HT-29 (cell line): ENCODE measurements at regions not wholly inside any gene's neighbourhood (a gene's known extent, or its start where the extent isn't known, plus 50 kb on each side); places are given as distances from the start of the nearest gene placed in this dataset.
"Not testable (repeated sequence)": the region's sequence is repeated elsewhere in the genome, so short reads cannot be mapped to it uniquely, and the experiment has no call there.

Experiments
- DNase-seq: peaks from one replicate; pipeline ENCODE4 v3.0.0-alpha.2; 2015; ENCODE audit warnings: low spot score

DNA sequence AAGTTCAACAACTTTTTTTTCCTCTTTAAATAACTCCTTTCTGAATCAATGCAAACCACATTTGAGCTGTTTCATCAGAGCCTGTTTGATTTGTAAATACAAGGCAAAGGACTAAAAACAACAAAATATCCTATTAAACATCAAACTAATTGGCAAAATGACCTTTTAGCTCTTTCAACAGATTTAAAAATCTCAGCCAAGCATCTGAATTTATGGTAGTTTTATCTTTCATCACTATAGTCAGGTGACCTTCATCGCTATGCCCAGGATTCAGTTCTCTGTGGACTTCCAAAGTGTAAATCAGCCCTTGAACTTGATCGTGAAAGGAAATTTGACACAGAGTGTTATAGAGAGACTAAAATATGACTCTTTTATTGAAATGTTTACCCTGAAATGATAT, 1554.5 kb upstream of the FLRT2 start:
- no peak for DNase-seq

GRCh38 chr14:83975841-83976770, 1553.8 kb upstream of the FLRT2 start:
- no peak for DNase-seq

- DNase-seq: no peak
Measured at GRCh38 chr14:83977583-83977982, 1552.4 kb upstream of the FLRT2 start.

GRCh38 chr14:83981676-83982258, 1548.2 kb upstream of the FLRT2 start:
- not testable (repeated sequence) for DNase-seq

- no peak for DNase-seq
Measured at GRCh38 chr14:83988275-83988674, 1541.7 kb upstream of the FLRT2 start.

DNA sequence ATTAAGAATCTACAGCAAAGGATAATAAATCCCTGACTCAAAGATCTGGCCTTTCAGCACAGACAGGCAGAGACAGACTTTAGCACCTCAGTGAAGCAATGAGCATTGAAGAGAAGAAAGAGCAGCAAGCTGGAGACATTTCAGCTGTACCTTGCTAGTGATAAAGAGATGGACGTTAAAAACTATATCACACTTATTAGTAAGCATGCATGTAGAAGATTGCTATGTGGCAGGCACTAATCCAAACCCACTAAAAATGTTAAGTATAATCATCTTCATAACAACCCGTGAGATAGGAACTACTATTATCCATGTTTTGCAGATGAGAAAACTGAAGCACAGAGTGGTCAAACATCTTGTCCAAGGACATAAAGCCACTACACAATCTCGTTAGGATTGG, 1538.3 kb upstream of the FLRT2 start:
- DNase-seq: no peak

DNA sequence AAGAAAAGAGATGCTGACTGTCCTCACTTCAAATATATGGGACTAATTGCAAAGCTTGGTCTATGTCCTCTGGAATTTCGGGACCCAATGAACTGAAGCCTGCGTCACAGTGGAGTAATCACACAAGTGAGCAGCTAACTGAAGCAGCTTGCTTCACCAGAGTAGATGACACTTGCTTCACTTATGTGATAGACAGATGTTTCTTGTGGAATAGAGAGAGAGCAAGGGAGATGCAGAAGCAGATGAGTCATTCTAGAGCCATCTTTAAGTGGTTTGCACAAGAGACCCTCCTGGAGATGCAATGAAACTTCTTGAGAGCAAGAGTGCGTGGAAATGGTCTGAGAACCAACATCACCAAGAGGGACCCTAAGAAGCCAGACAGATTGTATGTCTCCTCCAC, 1537.1 kb upstream of the FLRT2 start:
- DNase-seq: no peak

GRCh38 chr14:83993545-83993944, 1536.4 kb upstream of the FLRT2 start:
- no peak for DNase-seq

DNA sequence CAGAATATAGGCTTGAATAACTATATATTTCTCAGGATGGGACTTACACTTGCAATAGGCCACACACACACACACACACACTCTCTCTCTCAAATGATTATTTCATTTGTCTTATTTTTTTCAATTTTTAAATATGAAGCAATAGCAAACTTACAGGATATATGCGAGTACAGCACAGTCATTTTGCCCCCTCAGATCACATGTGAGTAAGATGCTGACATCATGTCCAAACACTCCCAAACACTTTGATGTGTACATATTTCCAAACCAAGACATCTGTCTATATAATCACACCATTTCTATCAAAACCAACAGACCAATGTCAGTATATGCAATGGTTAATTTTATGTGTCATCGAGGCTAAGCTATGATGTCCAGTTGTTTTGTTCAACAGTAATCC, 1535.9 kb upstream of the FLRT2 start:
- no peak for DNase-seq

- DNase-seq: no peak
Measured at GRCh38 chr14:84001023-84001422, 1528.9 kb upstream of the FLRT2 start.

DNA sequence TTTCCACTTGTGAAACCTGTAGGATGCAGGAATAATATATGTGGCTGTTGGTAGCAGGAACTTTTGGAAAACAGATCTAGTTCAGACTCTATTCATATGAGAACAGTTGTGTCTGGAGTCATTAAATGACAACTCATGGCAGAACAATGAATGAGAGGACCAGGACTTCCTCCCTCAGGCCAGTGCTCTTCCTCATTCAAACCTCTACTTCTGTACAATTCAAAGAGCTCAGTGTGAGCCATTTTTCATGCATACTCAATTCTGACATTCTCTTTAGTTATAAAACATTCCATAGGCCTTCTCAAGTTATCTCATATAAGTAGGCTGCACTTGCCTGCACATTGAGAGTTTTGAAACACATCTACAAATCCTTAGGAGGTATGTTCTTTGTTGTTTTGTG, 1526.6 kb upstream of the FLRT2 start:
- DNase-seq: no peak

GRCh38 chr14:84006643-84007155, 1523.2 kb upstream of the FLRT2 start:
- no peak for DNase-seq

DNA sequence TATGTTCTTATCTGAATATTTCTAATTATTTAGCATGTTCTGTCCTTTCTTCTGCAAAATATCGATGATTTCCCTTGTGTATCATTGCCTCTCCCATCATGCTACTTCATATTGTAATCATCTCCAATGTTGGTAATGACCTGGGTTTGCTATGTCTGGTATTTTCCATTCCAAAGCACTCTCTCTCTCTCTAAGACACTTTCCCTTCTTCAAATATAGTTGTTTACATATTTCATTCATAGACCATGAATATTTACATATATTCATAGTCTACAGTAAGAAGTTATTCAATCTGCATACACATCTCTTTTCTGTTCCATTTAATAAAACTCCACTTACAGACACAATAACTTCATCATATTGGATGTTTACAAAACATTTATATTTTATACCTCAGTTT, 1516.5 kb upstream of the FLRT2 start:
- no peak for DNase-seq

- no peak for DNase-seq
Measured at GRCh38 chr14:84017495-84017894, 1512.4 kb upstream of the FLRT2 start.

GRCh38 chr14:84021433-84021832, 1508.5 kb upstream of the FLRT2 start:
- no peak for DNase-seq

- DNase-seq: no peak
Measured at GRCh38 chr14:84024231-84024820, 1505.6 kb upstream of the FLRT2 start.

DNA sequence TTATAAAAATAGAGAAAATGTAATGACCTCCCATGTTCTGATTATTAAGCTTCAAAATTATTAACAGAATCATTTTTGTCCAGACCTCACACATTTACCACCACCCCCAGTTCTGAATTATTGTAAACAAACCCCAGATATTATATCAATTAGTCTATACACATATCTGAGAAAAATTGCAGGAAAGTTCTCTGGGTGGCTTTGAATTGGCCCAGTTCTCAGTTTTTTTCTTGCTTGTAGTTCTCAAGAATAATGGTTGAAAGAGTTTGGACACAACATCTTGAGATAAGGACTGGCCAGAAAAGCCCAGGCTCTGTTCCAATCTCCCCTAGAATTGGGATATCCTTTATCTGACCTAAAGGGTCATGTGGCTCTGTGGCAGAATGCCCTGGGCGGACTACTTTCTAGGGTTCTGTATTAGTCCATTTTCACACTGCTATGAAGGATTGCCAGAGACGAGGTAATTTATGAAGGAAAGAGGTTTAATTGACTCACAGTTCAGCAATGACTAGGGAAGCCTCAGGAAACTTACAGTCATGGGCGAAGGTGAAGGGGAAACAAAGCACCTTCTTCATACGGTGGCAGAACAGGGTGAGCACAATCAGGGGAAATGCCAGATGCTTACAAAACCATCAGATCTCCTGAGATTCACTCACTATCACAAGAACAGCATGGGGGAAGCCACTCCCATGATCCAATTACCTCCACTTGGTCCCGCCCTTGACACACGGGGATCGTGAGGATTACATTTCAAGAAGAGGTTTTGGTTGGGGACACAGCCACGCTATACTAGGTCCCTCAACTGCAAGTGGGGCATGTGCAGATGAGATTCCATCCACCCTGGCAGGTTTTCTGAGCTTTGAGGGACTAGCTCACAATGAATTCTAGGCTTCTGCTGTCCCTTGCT, 1504.6 kb upstream of the FLRT2 start:
- DNase-seq: no peak

GRCh38 chr14:84027351-84027750, 1502.6 kb upstream of the FLRT2 start:
- no peak for DNase-seq

DNA sequence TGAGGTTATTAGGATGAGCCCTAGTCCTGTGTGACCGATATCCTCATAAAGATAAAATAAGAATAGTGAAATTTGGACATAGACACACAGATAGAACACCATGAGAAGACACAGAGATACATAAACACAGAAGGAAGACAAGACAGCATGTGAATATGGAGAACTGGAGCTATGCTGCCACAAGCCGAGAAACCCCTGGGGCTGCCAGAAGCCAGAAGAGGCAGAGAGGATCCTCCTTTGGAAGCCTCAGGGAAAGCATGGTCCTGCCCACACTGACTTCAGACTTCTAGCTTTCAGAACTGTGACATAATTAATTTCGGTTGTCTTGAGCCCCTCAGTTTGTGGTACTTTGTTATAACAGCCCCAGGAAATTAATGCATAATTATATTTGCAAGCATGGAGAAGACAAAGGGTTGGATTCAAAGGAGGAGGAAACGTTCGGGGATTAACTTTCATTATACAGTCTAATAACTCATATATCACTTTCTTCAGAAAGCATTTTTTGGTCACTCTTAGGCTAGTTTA, 1501.8 kb upstream of the FLRT2 start:
- DNase-seq: no peak

DNA sequence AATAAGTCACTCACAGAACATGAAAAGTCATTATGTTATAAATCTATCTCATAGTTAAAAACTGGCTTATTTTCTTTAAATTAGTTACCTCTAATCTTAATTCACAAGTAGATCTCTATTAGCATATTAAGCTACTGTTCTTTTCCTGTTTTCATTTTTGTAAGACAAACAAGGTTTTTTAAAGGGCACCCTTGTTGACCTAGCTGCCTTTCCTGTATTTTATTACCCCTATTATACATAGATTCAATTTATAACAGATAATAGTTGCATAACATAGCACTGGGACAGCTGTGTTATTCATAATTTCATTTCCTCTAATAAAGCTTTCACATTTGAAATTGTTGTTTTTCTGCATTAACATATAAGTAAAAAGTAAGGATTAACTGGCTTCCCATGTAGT, 1500.7 kb upstream of the FLRT2 start:
- no peak for DNase-seq

- no peak for DNase-seq
Measured at GRCh38 chr14:84029720-84030119, 1500.2 kb upstream of the FLRT2 start.
